NB4 (cell line): ENCODE measurements at regions not wholly inside any gene's neighbourhood (a gene's known extent, or its start where the extent isn't known, plus 50 kb on each side); places are given as distances from the start of the nearest gene placed in this dataset.

ENCODE experiments used
- CTCF ChIP-seq: IDR thresholded peaks from one replicate; pipeline ENCODE4 v1.5.1; 2012; ENCODE audit warnings: low read depth, low read length
- MYC ChIP-seq: IDR thresholded peaks from 2 replicates; pipeline ENCODE4 v1.6.1; 2011; ENCODE audit warnings: low read depth, low read length

GRCh38 chr6:9576521-9576920, 838.4 kb downstream of the TFAP2A start:
- no peak for TF ChIP-seq CTCF
- TF ChIP-seq MYC = no peak
